B cell (primary cell): ENCODE measurements at regions not wholly inside any gene's neighbourhood (a gene's known extent, or its start where the extent isn't known, plus 50 kb on each side); places are given as distances from the start of the nearest gene placed in this dataset.

Experiments used
- CTCF ChIP-seq: fragments of 200-600 bp; IDR thresholded peaks from one replicate; pipeline ENCODE4 v1.8.0; 2022; ENCODE audit warnings: antibody characterized with exemption, mild to moderate bottlenecking
- EZH2 ChIP-seq: IDR thresholded peaks from 2 replicates; pipeline ENCODE4 v1.6.1; 2012; ENCODE audit warnings: borderline replicate concordance, low read depth, mild to moderate bottlenecking, moderate library complexity, low read length; ENCODE audit not compliant: insufficient read depth, poor library complexity, severe bottlenecking

GRCh38 chr13:86584301-86584700 lies 785.1 kb upstream of the SLITRK6 start:
- TF ChIP-seq CTCF: no peak
- no peak for TF ChIP-seq EZH2
